Fibroblast of pulmonary artery (primary cell): ENCODE measurements at regions not wholly inside any gene's neighbourhood (a gene's known extent, or its start where the extent isn't known, plus 50 kb on each side); places are given as distances from the start of the nearest gene placed in this dataset.

Source experiments
- DNase-seq: peaks from one replicate; pipeline ENCODE4 v3.0.0-alpha.2; 2010; ENCODE audit warnings: low read depth
- H3K4me3 ChIP-seq: replicated peaks from 2 replicates; pipeline ENCODE4 v1.5.1; 2011; ENCODE audit warnings: low read depth, mild to moderate bottlenecking, control low read depth, low read length, moderate library complexity
- CTCF ChIP-seq: IDR thresholded peaks from 2 replicates; pipeline ENCODE4 v1.5.1; 2011; ENCODE audit warnings: mild to moderate bottlenecking, control low read depth, low read length, inconsistent platforms; ENCODE audit errors: missing control alignments

GRCh38 chr14:86420131-86420530 is 890.2 kb downstream of the FLRT2 start:
- no peak for TF ChIP-seq CTCF
- no peak overlapping the region for H3K4me3 ChIP-seq
- DNase-seq = no peak

- DNase-seq = no peak
- H3K4me3 ChIP-seq = no peak overlapping the region
- TF ChIP-seq CTCF = no peak
Observed at GRCh38 chr14:86414146-86414545, 884.2 kb downstream of the FLRT2 start.

DNA sequence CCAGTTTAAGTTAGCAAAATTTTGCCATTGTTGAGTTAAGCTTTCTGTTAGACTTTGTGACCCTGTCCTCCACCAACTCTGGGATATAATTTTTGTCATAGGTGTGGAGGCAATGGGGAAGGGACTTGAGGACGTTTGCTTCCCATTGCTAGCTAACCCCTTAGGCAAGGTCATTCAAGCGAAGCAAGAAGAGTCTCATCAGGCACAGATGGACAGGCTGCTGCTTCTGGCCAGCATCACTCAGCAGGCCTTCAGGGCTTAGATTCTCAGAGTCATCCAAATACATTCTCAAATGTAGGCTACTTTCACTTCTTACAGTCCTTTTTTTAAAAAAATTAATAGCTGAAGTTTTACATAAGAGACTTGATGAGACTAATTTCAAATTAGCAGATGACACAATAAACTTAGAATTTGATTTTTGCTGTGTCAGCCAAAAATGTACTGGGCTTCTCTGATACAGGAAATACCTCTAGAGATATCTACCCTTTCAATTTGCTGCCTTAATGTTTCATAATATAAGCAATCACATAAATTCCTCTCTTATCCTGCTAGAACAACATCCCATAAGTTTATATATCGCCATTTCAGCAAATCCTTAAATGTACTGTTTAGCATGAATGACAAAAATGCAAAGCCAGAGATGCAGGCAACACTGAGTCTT is 875.2 kb downstream of the FLRT2 start:
- TF ChIP-seq CTCF = no peak
- H3K4me3 ChIP-seq = no peak overlapping the region
- DNase-seq = peak; percentile 29

GRCh38 chr14:86404425-86404824 is 874.5 kb downstream of the FLRT2 start:
- DNase-seq = peak; percentile 38
- TF ChIP-seq CTCF = no peak
- H3K4me3 ChIP-seq = no peak overlapping the region

DNA sequence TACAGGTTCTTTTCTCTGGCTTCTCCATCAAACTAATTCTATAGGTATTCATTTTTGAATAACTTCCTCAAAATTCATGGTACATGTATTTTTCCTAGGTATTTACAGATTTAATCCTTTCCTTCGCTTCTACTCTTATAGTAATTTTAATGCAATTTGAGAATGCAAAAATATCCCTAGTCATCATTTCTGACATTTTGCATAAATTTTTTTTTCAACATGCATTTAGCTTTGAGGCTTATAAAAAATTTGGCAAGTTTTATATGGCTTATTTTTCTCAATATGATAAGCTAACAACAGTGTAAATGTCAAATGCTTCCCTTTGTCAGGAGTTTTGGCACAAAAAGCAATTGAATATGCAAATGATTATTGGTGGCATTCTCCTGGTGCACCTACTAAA is 872.6 kb downstream of the FLRT2 start:
- DNase-seq = no peak
- no peak overlapping the region for H3K4me3 ChIP-seq
- no peak for TF ChIP-seq CTCF

GRCh38 chr14:86391085-86391484 is 861.1 kb downstream of the FLRT2 start:
- TF ChIP-seq CTCF = no peak
- no peak overlapping the region for H3K4me3 ChIP-seq
- DNase-seq = no peak

DNA sequence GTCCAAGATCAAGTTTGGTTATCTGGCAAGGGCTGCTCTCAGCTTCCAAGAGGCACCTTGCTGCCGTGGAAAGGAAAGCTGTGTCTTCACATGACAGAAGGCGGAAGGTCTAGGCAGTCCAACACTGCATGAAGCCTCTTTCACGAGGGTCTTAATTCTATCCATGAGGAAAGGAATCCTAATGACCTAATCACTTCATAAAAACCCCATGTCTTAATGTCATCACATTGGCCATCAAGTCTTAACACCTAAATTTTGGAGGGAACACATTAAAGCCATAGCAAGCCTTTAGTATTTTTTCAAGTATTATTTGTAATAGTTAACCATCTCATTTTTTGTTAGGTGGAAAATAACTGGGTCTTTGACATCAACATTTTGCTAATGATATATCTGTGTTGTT is 858.3 kb downstream of the FLRT2 start:
- no peak for TF ChIP-seq CTCF
- no peak overlapping the region for H3K4me3 ChIP-seq
- DNase-seq = no peak
